CD4-positive, alpha-beta T cell (primary cell): ENCODE measurements at regions not wholly inside any gene's neighbourhood (a gene's known extent, or its start where the extent isn't known, plus 50 kb on each side); places are given as distances from the start of the nearest gene placed in this dataset.

Experiments used
- ATAC-seq: fragments of 200-7000 bp; cut with Tn5 transposase; one replicate; pipeline ENCODE4 v1.10.0; 2022; ENCODE audit warnings: mild to moderate bottlenecking; ENCODE audit not compliant: poor library complexity
- CTCF ChIA-PET: fragments of 350-600 bp; sonication (Branson Sonifier 250); formaldehyde crosslinking; loops from one replicate; lab custom pipeline; 2021; ENCODE audit warnings: antibody characterized with exemption, inconsistent platforms; lab: Charles Lee
- POLR2A ChIA-PET: fragments of 350-600 bp; sonication (Branson Sonifier 250); formaldehyde crosslinking; loops from one replicate; lab custom pipeline; 2021; ENCODE audit warnings: antibody characterized with exemption, inconsistent platforms; lab: Charles Lee
- DNase-seq, 14 experiments: peaks; one replicate each; pipeline ENCODE4 v3.0.0-alpha.2; 2013 to 2020; ENCODE audit warnings: mixed read lengths in 2 of 14
- H3K27ac ChIP-seq, 2 donors: one replicate each; pipeline versions ENCODE4 v1.5.1 to v1.7.0; 2013; ENCODE audit warnings: low read length in 2 of 2, low read depth in 1 of 2, mild to moderate bottlenecking in 1 of 2
- H3K27me3 ChIP-seq, 2 experiments: 1 replicate in 1 of 2; 2 replicates in 1 of 2; pipeline versions ENCODE4 v1.6.1 to v1.7.0; 2013; ENCODE audit warnings: low read length in 2 of 2, control low read depth in 1 of 2, mild to moderate bottlenecking in 1 of 2, moderate library complexity in 1 of 2; ENCODE audit not compliant: insufficient read depth in 2 of 2, control insufficient read depth in 1 of 2
- H3K36me3 ChIP-seq: one replicate; pipeline ENCODE4 v1.6.1; 2013; ENCODE audit warnings: low read length, control low read depth; ENCODE audit not compliant: insufficient read depth
- H3K4me1 ChIP-seq: one replicate; pipeline ENCODE4 v1.6.1; 2013; ENCODE audit warnings: low read length, control low read depth; ENCODE audit not compliant: insufficient read depth
- H3K4me3 ChIP-seq: one replicate; pipeline ENCODE4 v1.5.1; 2013; ENCODE audit warnings: mild to moderate bottlenecking, low read length, moderate library complexity
- H3K9me3 ChIP-seq, 2 experiments: 1 replicate in 1 of 2; 2 replicates in 1 of 2; pipeline versions ENCODE4 v1.6.1 to v1.7.0; 2013; ENCODE audit warnings: low read length in 2 of 2, mild to moderate bottlenecking in 2 of 2, control low read depth in 1 of 2, moderate library complexity in 1 of 2; ENCODE audit not compliant: control insufficient read depth in 1 of 2, insufficient read depth in 1 of 2
- H3K27ac Mint-ChIP-seq: one replicate; pipeline ENCODE4 v1.8.0; 2020; ENCODE audit warnings: mixed read lengths
- H3K27me3 Mint-ChIP-seq: one replicate; pipeline ENCODE4 v1.8.0; 2021; ENCODE audit warnings: mixed read lengths
- H3K36me3 Mint-ChIP-seq: one replicate; pipeline ENCODE4 v1.8.0; 2021; ENCODE audit warnings: low read depth, mixed read lengths
- H3K4me1 Mint-ChIP-seq: one replicate; pipeline ENCODE4 v1.8.0; 2021; ENCODE audit warnings: low read depth, mixed read lengths
- H3K4me3 Mint-ChIP-seq: one replicate; pipeline ENCODE4 v1.8.0; 2020; ENCODE audit warnings: mild to moderate bottlenecking, mixed read lengths
- H3K9me3 Mint-ChIP-seq: one replicate; pipeline ENCODE4 v1.8.0; 2020; ENCODE audit warnings: mixed read lengths
- CTCF ChIP-seq: fragments of 200-600 bp; IDR thresholded peaks from one replicate; pipeline ENCODE4 v1.8.0; 2022; ENCODE audit warnings: antibody characterized with exemption, mild to moderate bottlenecking
- intact Hi-C, 2 experiments: fragments of 100-400 bp; cut with DNase I in 1 of 2; cut with micrococcal nuclease in 1 of 2; formaldehyde crosslinking; loops; one replicate each; pipeline versions ENCODE4 v1.15.1 to v1.9.0; 2023 to 2025; cut with DNase I, micrococcal nuclease

- Mint-ChIP-seq H3K9me3 (no peaks in the 10 kb centered on the region), H3K36me3 (no peaks in the 10 kb centered on the region), H3K4me1 (no peaks in the 10 kb centered on the region), H3K27ac (no peak overlapping the region), H3K4me3 (no peak overlapping the region), H3K27me3 (no peaks in the 10 kb centered on the region)
- POLR2A ChIA-PET, result no interaction called here
- Histone ChIP-seq H3K9me3 (no peaks in the 10 kb centered on the region), H3K4me1 (no peaks in the 10 kb centered on the region), H3K27ac (no peak overlapping the region), H3K27me3 (no peaks in the 10 kb centered on the region), H3K4me3 (no peak overlapping the region), H3K36me3 (no peaks in the 10 kb centered on the region)
- intact Hi-C loops, result no loop called here
- CTCF ChIA-PET, result no interaction called here
- no peak for DNase-seq
- ATAC-seq, result no peak
- TF ChIP-seq CTCF, result no peak
Observed at GRCh38 chr4:155066871-155067270, 141.6 kb upstream of the NPY2R start.

- Mint-ChIP-seq H3K4me1 (no peaks in the 10 kb centered on the region), H3K4me3 (no peak overlapping the region), H3K9me3 (no peaks in the 10 kb centered on the region), H3K27ac (no peak overlapping the region), H3K36me3 (no peaks in the 10 kb centered on the region), H3K27me3 (no peaks in the 10 kb centered on the region)
- CTCF ChIA-PET, result no interaction called here
- no peaks in the 10 kb centered on the region for H3K36me3 ChIP-seq
- no peak for TF ChIP-seq CTCF
- H3K4me3 ChIP-seq, result no peak overlapping the region
- H3K4me1 ChIP-seq, result no peaks in the 10 kb centered on the region
- H3K27ac ChIP-seq, result no peak overlapping the region
- no peaks in the 10 kb centered on the region for H3K27me3 ChIP-seq
- intact Hi-C loops, result no loop called here
- H3K9me3 ChIP-seq, result no peaks in the 10 kb centered on the region
- DNase-seq (no peak), ATAC-seq (no peak)
- POLR2A ChIA-PET, result no interaction called here
Observed at GRCh38 chr4:155071962-155072361, 136.5 kb upstream of the NPY2R start.

GRCh38 chr4:155072417-155072816, 136.0 kb upstream of the NPY2R start:
- Mint-ChIP-seq H3K27me3 (no peaks in the 10 kb centered on the region), H3K27ac (no peak overlapping the region), H3K36me3 (no peaks in the 10 kb centered on the region), H3K9me3 (no peaks in the 10 kb centered on the region), H3K4me1 (no peaks in the 10 kb centered on the region), H3K4me3 (no peak overlapping the region)
- Histone ChIP-seq H3K9me3 (no peaks in the 10 kb centered on the region), H3K27me3 (no peaks in the 10 kb centered on the region), H3K27ac (no peak overlapping the region), H3K36me3 (no peaks in the 10 kb centered on the region), H3K4me1 (no peaks in the 10 kb centered on the region), H3K4me3 (no peak overlapping the region)
- DNase-seq (no peak), ATAC-seq (no peak)
- intact Hi-C loops, result no loop called here
- TF ChIP-seq CTCF, result no peak
- CTCF ChIA-PET, result no interaction called here
- POLR2A ChIA-PET, result no interaction called here
